HCT116 (cell line): ENCODE measurements at regions not wholly inside any gene's neighbourhood (a gene's known extent, or its start where the extent isn't known, plus 50 kb on each side); places are given as distances from the start of the nearest gene placed in this dataset.

Source experiments
- ATAC-seq: fragments of 200-7000 bp; cut with Tn5 transposase; 2 replicates; pipeline ENCODE4 v1.9.1; 2020; ENCODE audit warnings: mild to moderate bottlenecking, moderate library complexity
- BruUV-seq: library from RNA; stranded (reverse); fragments of 400-500 nt; replicated peaks from 2 replicates; lab custom pipeline; 2021; lab: Mats Ljungman, UMichigan
- CTCF ChIA-PET: fragments of 300-600 bp; sonication (Branson Sonifier 250); formaldehyde crosslinking; loops from one replicate; lab custom pipeline; 2021; ENCODE audit warnings: antibody characterized with exemption; lab: Charles Lee
- POLR2A ChIA-PET: fragments of 300-600, 350-600 bp; sonication (Branson Sonifier 250); formaldehyde crosslinking; loops from one replicate; lab custom pipeline; 2021; ENCODE audit warnings: antibody characterized with exemption; lab: Charles Lee
- RAD21 ChIA-PET, 2 experiments: fragments of 300-600 bp; sonication (Branson Sonifier 250); formaldehyde crosslinking; loops; one replicate each; lab custom pipeline; 2023; ENCODE audit warnings: low total read pairs in 2 of 2; ENCODE audit not compliant: uncharacterized antibody in 2 of 2, unreplicated experiment in 2 of 2, low non-redundant PET in 1 of 2; lab: Charles Lee
- DNase-seq: peaks from one replicate; pipeline ENCODE4 v3.0.0-alpha.2; 2010; ENCODE audit warnings: low read depth, low spot score
- H2AFZ ChIP-seq: fragments of 200-600 bp; shearing (Covaris generic), sonication (generic); 2 replicates; pipeline ENCODE4 v1.6.1; 2017; ENCODE audit warnings: low read depth, mixed run types, mixed read lengths, antibody characterized with exemption, low read length; ENCODE audit not compliant: poor library complexity, severe bottlenecking
- H3K27ac ChIP-seq: 2 replicates; pipeline ENCODE4 v1.5.1; 2012; ENCODE audit warnings: low read depth, low read length
- H3K27me3 ChIP-seq: fragments of 200-600 bp; sonication (generic); 2 replicates; pipeline ENCODE4 v1.6.1; 2016; ENCODE audit warnings: mixed run types, low read length, mixed read lengths; ENCODE audit not compliant: insufficient read depth
- H3K36me3 ChIP-seq, 2 experiments: fragments of 200-500 bp in 1 of 2; fragments of 200-600 bp in 1 of 2; sonication (Bioruptor generic) in 1 of 2; sonication (generic) in 1 of 2; 2 replicates each; pipeline versions ENCODE4 v1.5.1 to v1.6.1; 2014 to 2016; ENCODE audit warnings: low read length in 2 of 2, inconsistent platforms in 1 of 2, mixed read lengths in 1 of 2, mixed run types in 1 of 2; ENCODE audit not compliant: insufficient read depth in 2 of 2, control insufficient read depth in 1 of 2
- H3K4me1 ChIP-seq, 2 experiments: fragments of 200-600 bp in 1 of 2; sonication (generic) in 1 of 2; 2 replicates each; pipeline versions ENCODE4 v1.5.1 to v1.6.1; 2012 to 2017; ENCODE audit warnings: low read length in 2 of 2, inconsistent platforms in 1 of 2, mild to moderate bottlenecking in 1 of 2, mixed read lengths in 1 of 2, mixed run types in 1 of 2, moderate library complexity in 1 of 2; ENCODE audit not compliant: insufficient read depth in 2 of 2, control insufficient read depth in 1 of 2
- H3K4me2 ChIP-seq: fragments of 200-600 bp; sonication (generic); 2 replicates; pipeline ENCODE4 v1.6.1; 2017; ENCODE audit warnings: mixed run types, low read length, mixed read lengths
- H3K4me3 ChIP-seq, 2 experiments: fragments of 200-600 bp in 1 of 2; sonication (generic) in 1 of 2; replicated peaks in 1 of 2; 2 replicates each; pipeline ENCODE4 v1.5.1; 2011 to 2016; ENCODE audit warnings: low read length in 2 of 2, control low read depth in 1 of 2, low read depth in 1 of 2, mild to moderate bottlenecking in 1 of 2, mixed read lengths in 1 of 2, mixed run types in 1 of 2
- H3K79me2 ChIP-seq: fragments of 200-600 bp; sonication (generic); 2 replicates; pipeline ENCODE4 v1.6.1; 2017; ENCODE audit warnings: mild to moderate bottlenecking, mixed run types, low read length, moderate library complexity, mixed read lengths; ENCODE audit not compliant: insufficient read depth
- H3K9ac ChIP-seq: fragments of 200-600 bp; sonication (generic); 2 replicates; pipeline ENCODE4 v1.6.1; 2016; ENCODE audit warnings: low read length, mixed read lengths
- H3K9me2 ChIP-seq: fragments of 200-600 bp; sonication (generic), shearing (Covaris generic); 2 replicates; pipeline ENCODE4 v1.6.1; 2017; ENCODE audit warnings: mixed run types, mild to moderate bottlenecking, moderate library complexity; ENCODE audit not compliant: insufficient read depth
- H3K9me3 ChIP-seq, 2 experiments: fragments of 200-500 bp in 1 of 2; fragments of 200-600 bp in 1 of 2; sonication (Bioruptor generic) in 1 of 2; sonication (generic) in 1 of 2; 2 replicates each; pipeline ENCODE4 v1.6.1; 2014 to 2017; ENCODE audit warnings: low read length in 2 of 2, mixed read lengths in 2 of 2, inconsistent platforms in 1 of 2, low read depth in 1 of 2, mild to moderate bottlenecking in 1 of 2, mixed run types in 1 of 2, moderate library complexity in 1 of 2; ENCODE audit not compliant: control insufficient read depth in 1 of 2, insufficient read depth in 1 of 2
- H4K20me1 ChIP-seq: fragments of 200-600 bp; sonication (generic), shearing (Covaris generic); 2 replicates; pipeline ENCODE4 v1.6.1; 2017; ENCODE audit warnings: mixed run types, mild to moderate bottlenecking, moderate library complexity; ENCODE audit not compliant: insufficient read depth
- CBX3 ChIP-seq: IDR thresholded peaks from 2 replicates; pipeline ENCODE4 v1.6.1; 2012; ENCODE audit warnings: low read depth
- CEBPB ChIP-seq: IDR thresholded peaks from 2 replicates; pipeline ENCODE4 v1.6.1; 2012; ENCODE audit warnings: low read depth
- ELF1 ChIP-seq: IDR thresholded peaks from 2 replicates; pipeline ENCODE4 v1.6.1; 2012; ENCODE audit warnings: low read depth, borderline replicate concordance
- EZH2 ChIP-seq: fragments of 200-600 bp; sonication (generic); IDR thresholded peaks from 2 replicates; pipeline ENCODE4 v1.6.1; 2017; ENCODE audit warnings: antibody characterized with exemption, mixed run types
- EZH2phosphoT487 ChIP-seq: fragments of 200-600 bp; IDR thresholded peaks from 2 replicates; pipeline ENCODE4 v1.6.1; 2018; ENCODE audit warnings: antibody characterized with exemption, borderline replicate concordance
- FOSL1 ChIP-seq: IDR thresholded peaks from 2 replicates; pipeline ENCODE4 v1.6.1; 2012; ENCODE audit warnings: low read depth
- JUND ChIP-seq: IDR thresholded peaks from 2 replicates; pipeline ENCODE4 v1.6.1; 2012
- POLR2A ChIP-seq: IDR thresholded peaks from 2 replicates; pipeline ENCODE4 v1.7.0; 2011; ENCODE audit warnings: borderline replicate concordance; ENCODE audit not compliant: insufficient read depth, insufficient read length; ENCODE audit errors: extremely low read depth
- POLR2AphosphoS5 ChIP-seq: IDR thresholded peaks from 2 replicates; pipeline ENCODE4 v1.6.1; 2011; ENCODE audit warnings: mild to moderate bottlenecking, low read depth, low read length, moderate library complexity
- RAD21 ChIP-seq: IDR thresholded peaks from 2 replicates; pipeline ENCODE4 v1.6.1; 2012; ENCODE audit warnings: low read depth, mild to moderate bottlenecking
- SIN3A ChIP-seq: IDR thresholded peaks from 2 replicates; pipeline ENCODE4 v1.6.1; 2012; ENCODE audit warnings: low read depth
- SP1 ChIP-seq: IDR thresholded peaks from 2 replicates; pipeline ENCODE4 v1.6.1; 2012; ENCODE audit warnings: low read depth
- SRF ChIP-seq: IDR thresholded peaks from 2 replicates; pipeline ENCODE4 v1.6.1; 2012; ENCODE audit warnings: low read depth
- YY1 ChIP-seq: IDR thresholded peaks from 2 replicates; pipeline ENCODE4 v1.6.1; 2011; ENCODE audit warnings: low read length, low read depth, moderate library complexity, mild to moderate bottlenecking; ENCODE audit not compliant: insufficient replicate concordance; ENCODE audit errors: extremely low read depth
- ZNF274 ChIP-seq: fragments of 200-500 bp; sonication (Bioruptor generic); IDR thresholded peaks from 2 replicates; pipeline ENCODE4 v1.6.1; 2014; ENCODE audit warnings: mild to moderate bottlenecking, low read depth, low read length, inconsistent platforms
- intact Hi-C: fragments of 100-400 bp; cut with micrococcal nuclease; formaldehyde crosslinking; loops from 2 replicates; pipeline ENCODE4 v1.10.0; 2022
- TF ChIP-seq, protein P1 (sequence below): IDR thresholded peaks from 2 replicates; pipeline ENCODE4 v1.6.1; 2012
- TF ChIP-seq, protein P2 (sequence below), 3 experiments: fragments of 200-600 bp in 1 of 3; sonication (generic) in 1 of 3; IDR thresholded peaks in 2 of 3; conservative IDR thresholded peaks in 1 of 3; 2 replicates each; pipeline ENCODE4 v1.5.1; 2012 to 2017; ENCODE audit warnings: low read depth in 2 of 3, low read length in 2 of 3, antibody characterized with exemption in 1 of 3, borderline replicate concordance in 1 of 3, control low read depth in 1 of 3, mild to moderate bottlenecking in 1 of 3, mixed read lengths in 1 of 3, mixed run types in 1 of 3, moderate library complexity in 1 of 3; ENCODE audit not compliant: insufficient read depth in 1 of 3
- TF ChIP-seq, protein P3 (sequence below): IDR thresholded peaks from 2 replicates; pipeline ENCODE4 v1.6.1; 2012; ENCODE audit warnings: low read depth
- TF ChIP-seq, protein P4 (sequence below): IDR thresholded peaks from 2 replicates; pipeline ENCODE4 v1.6.1; 2011; ENCODE audit warnings: mild to moderate bottlenecking, low read length, moderate library complexity; ENCODE audit not compliant: insufficient replicate concordance; ENCODE audit errors: extremely low read depth
- TF ChIP-seq, protein P5 (sequence below): IDR thresholded peaks from 2 replicates; pipeline ENCODE4 v1.6.1; 2012

DNA sequence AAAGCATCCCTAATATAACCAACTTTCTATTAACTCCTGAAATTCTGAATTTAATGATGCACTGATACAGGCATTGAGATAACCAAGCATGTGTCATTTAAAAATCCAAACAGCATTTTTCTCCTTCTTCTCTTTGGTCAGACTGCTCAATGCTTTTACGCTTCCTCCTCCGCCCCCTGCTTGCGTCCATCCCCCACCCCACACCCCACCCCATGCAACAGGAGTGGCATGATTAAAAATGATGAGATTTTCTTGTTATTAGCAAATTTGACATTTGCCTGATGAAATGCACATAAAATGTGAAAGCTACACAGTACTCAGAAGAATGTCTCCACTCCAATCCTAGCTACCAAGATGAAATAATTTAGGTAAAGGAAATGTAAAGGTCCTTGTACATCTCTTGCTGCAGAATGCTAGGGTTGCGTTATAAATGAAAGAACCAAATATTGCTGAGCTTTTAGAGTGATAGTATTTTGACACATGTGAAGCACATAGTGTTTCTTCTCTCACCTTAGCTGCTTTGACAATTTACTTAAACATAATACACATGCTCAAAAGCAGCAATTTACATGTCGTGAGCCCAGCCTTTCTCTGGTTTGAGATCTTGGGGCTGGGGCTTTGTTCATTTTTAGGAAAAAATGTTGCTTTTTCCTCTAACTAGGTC lies 263.8 kb downstream of the MEIS1 start:
- Histone ChIP-seq H4K20me1 (no peaks in the 10 kb centered on the region; the same call in 1 of the 2 replicates), H3K79me2 (no peaks in the 10 kb centered on the region)
- POLR2A ChIA-PET, result no interaction called here
- no peak for TF ChIP-seq POLR2A
- no peak for TF ChIP-seq YY1
- TF ChIP-seq, protein P1, sequence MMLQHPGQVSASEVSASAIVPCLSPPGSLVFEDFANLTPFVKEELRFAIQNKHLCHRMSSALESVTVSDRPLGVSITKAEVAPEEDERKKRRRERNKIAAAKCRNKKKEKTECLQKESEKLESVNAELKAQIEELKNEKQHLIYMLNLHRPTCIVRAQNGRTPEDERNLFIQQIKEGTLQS, result no peak
- no peak for TF ChIP-seq ZNF274
- TF ChIP-seq, protein P2, sequence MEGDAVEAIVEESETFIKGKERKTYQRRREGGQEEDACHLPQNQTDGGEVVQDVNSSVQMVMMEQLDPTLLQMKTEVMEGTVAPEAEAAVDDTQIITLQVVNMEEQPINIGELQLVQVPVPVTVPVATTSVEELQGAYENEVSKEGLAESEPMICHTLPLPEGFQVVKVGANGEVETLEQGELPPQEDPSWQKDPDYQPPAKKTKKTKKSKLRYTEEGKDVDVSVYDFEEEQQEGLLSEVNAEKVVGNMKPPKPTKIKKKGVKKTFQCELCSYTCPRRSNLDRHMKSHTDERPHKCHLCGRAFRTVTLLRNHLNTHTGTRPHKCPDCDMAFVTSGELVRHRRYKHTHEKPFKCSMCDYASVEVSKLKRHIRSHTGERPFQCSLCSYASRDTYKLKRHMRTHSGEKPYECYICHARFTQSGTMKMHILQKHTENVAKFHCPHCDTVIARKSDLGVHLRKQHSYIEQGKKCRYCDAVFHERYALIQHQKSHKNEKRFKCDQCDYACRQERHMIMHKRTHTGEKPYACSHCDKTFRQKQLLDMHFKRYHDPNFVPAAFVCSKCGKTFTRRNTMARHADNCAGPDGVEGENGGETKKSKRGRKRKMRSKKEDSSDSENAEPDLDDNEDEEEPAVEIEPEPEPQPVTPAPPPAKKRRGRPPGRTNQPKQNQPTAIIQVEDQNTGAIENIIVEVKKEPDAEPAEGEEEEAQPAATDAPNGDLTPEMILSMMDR (IDR thresholded peaks at IDR 0.05 in 2 of 3, conservative IDR thresholded peaks at IDR 0.05 in 1 of 3; ENCODE audit: borderline replicate concordance in 1 of 3, insufficient read depth in 1 of 3, low read depth in 2 of 3, low read length in 2 of 3), result no peak
- TF ChIP-seq, protein P3, sequence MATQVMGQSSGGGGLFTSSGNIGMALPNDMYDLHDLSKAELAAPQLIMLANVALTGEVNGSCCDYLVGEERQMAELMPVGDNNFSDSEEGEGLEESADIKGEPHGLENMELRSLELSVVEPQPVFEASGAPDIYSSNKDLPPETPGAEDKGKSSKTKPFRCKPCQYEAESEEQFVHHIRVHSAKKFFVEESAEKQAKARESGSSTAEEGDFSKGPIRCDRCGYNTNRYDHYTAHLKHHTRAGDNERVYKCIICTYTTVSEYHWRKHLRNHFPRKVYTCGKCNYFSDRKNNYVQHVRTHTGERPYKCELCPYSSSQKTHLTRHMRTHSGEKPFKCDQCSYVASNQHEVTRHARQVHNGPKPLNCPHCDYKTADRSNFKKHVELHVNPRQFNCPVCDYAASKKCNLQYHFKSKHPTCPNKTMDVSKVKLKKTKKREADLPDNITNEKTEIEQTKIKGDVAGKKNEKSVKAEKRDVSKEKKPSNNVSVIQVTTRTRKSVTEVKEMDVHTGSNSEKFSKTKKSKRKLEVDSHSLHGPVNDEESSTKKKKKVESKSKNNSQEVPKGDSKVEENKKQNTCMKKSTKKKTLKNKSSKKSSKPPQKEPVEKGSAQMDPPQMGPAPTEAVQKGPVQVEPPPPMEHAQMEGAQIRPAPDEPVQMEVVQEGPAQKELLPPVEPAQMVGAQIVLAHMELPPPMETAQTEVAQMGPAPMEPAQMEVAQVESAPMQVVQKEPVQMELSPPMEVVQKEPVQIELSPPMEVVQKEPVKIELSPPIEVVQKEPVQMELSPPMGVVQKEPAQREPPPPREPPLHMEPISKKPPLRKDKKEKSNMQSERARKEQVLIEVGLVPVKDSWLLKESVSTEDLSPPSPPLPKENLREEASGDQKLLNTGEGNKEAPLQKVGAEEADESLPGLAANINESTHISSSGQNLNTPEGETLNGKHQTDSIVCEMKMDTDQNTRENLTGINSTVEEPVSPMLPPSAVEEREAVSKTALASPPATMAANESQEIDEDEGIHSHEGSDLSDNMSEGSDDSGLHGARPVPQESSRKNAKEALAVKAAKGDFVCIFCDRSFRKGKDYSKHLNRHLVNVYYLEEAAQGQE, result no peak
- no peak for TF ChIP-seq SP1
- no peak for TF ChIP-seq FOSL1
- no peak for TF ChIP-seq RAD21
- TF ChIP-seq ELF1, result no peak
- no peak for TF ChIP-seq JUND
- TF ChIP-seq CBX3, result no peak
- no peak for TF ChIP-seq SRF
- TF ChIP-seq EZH2, result no peak
- TF ChIP-seq SIN3A, result no peak
- TF ChIP-seq CEBPB, result no peak
- TF ChIP-seq, protein P4, sequence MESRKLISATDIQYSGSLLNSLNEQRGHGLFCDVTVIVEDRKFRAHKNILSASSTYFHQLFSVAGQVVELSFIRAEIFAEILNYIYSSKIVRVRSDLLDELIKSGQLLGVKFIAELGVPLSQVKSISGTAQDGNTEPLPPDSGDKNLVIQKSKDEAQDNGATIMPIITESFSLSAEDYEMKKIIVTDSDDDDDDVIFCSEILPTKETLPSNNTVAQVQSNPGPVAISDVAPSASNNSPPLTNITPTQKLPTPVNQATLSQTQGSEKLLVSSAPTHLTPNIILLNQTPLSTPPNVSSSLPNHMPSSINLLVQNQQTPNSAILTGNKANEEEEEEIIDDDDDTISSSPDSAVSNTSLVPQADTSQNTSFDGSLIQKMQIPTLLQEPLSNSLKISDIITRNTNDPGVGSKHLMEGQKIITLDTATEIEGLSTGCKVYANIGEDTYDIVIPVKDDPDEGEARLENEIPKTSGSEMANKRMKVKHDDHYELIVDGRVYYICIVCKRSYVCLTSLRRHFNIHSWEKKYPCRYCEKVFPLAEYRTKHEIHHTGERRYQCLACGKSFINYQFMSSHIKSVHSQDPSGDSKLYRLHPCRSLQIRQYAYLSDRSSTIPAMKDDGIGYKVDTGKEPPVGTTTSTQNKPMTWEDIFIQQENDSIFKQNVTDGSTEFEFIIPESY, result no peak
- TF ChIP-seq POLR2AphosphoS5, result no peak
- TF ChIP-seq EZH2phosphoT487, result no peak
- TF ChIP-seq, protein P5, sequence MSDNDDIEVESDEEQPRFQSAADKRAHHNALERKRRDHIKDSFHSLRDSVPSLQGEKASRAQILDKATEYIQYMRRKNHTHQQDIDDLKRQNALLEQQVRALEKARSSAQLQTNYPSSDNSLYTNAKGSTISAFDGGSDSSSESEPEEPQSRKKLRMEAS, result no peak
- TF ChIP-seq, all 23 proteins: peak for 0
- ChIA-PET CTCF (no interaction called here), RAD21 (no interaction called here)
- no peak overlapping the region for H3K9ac ChIP-seq
- no peaks in the 10 kb centered on the region for H3K36me3 ChIP-seq
- no peak overlapping the region for H3K4me3 ChIP-seq
- no TSS peak for BruUV-seq
- no peaks in the 10 kb centered on the region for H3K4me1 ChIP-seq
- DNase-seq (no peak), ATAC-seq (no peak)
- H2AFZ ChIP-seq, result no peak overlapping the region
- no peak overlapping the region for H3K27ac ChIP-seq
- no peaks in the 10 kb centered on the region for H3K9me2 ChIP-seq
- no peak overlapping the region for H3K4me2 ChIP-seq
- peaks cover 0 to 3% of the 10 kb centered on the region in 2 experiments; a peak in 1 of 4 replicates for H3K9me3 ChIP-seq
- no peaks in the 10 kb centered on the region for H3K27me3 ChIP-seq
- intact Hi-C loops, result no loop called here
